ENCODE measurements at regions not wholly inside any gene's neighbourhood (a gene's known extent, or its start where the extent isn't known, plus 50 kb on each side); places are given as distances from the start of the nearest gene placed in this dataset.

GRCh38 chr18:65049586-65049985 lies 701.2 kb upstream of the CDH7 start:
- Mint-ChIP-seq H3K36me3 (ENCODE audit: low read depth) (no peaks in the 10 kb centered on the region), H3K27ac (no peak overlapping the region), H3K27me3 (ENCODE audit: insufficient read depth) (no peaks in the 10 kb centered on the region)

GRCh38 chr18:65039578-65039977 lies 711.2 kb upstream of the CDH7 start:
- DNase-seq: no peak
- Mint-ChIP-seq H3K27ac (no peak overlapping the region), H3K36me3 (ENCODE audit: low read depth) (no peaks in the 10 kb centered on the region), H3K4me3 (no peak overlapping the region), H3K4me1 (ENCODE audit: low read depth) (no peaks in the 10 kb centered on the region), H3K27me3 (ENCODE audit: insufficient read depth) (no peaks in the 10 kb centered on the region; the same call in 1 of the 2 replicates), H3K9me3 (peaks cover 32% of the 10 kb centered on the region)
- no peak for TF ChIP-seq CTCF (IDR thresholded peaks at IDR 0.05)

More at GRCh38 chr18:65049586-65049985, 701.2 kb upstream of the CDH7 start:
- TF ChIP-seq CTCF (IDR thresholded peaks at IDR 0.05): no peak
- no peak overlapping the region for H3K4me3 Mint-ChIP-seq
- no peak for DNase-seq
- H3K9me3 Mint-ChIP-seq: peaks cover 32% of the 10 kb centered on the region
- no peaks in the 10 kb centered on the region for H3K4me1 Mint-ChIP-seq (ENCODE audit: low read depth)

DNA sequence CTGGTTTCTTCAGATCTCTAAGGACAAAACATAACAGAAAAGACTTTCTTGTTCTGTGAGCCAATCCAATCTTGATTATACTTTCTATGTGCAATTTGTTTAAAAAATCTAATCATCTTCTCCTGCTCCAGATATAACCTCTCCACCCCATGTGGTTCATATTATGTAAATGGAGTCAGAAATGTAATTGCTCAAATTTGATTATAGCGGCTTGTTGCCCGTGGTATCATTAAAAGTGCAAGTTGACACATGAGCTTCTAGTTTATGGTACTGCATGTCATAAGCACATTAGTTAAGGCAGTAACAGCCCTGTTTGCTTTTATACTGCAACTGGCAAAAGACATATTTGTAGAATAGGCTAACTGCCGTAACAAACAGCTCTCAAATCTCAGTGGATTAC lies 715.1 kb upstream of the CDH7 start:
- no peak overlapping the region for H3K4me3 Mint-ChIP-seq

DNA sequence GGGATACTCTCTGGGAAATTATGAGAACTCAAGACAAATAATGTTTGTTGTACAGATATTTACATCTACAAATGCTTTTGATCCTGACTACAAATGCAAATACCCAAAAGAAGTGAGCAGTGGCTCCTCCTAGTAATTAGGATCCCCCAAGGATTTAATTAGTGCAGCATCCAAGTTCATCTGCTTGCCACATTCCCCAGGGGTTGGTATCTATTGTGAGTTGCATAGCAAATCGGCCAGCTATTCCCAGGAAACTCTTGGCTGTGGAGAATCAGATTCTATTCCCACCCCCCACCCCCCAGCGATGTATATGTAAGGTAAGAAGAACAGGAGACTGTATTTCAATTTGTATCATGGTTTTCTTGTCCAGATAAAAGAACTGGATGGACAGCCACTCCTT lies 725.1 kb upstream of the CDH7 start:
- DNase-seq: no peak
- TF ChIP-seq CTCF (IDR thresholded peaks at IDR 0.05): no peak
- H3K4me1 Mint-ChIP-seq (ENCODE audit: low read depth): no peaks in the 10 kb centered on the region
- H3K27me3 Mint-ChIP-seq (ENCODE audit: insufficient read depth): no peaks in the 10 kb centered on the region
- no peak overlapping the region for H3K4me3 Mint-ChIP-seq
- H3K36me3 Mint-ChIP-seq (ENCODE audit: low read depth): no peaks in the 10 kb centered on the region
- no peak overlapping the region for H3K27ac Mint-ChIP-seq
- peaks cover 33% of the 10 kb centered on the region for H3K9me3 Mint-ChIP-seq

More for the DNA sequence above, 715.1 kb upstream of the CDH7 start:
- H3K36me3 Mint-ChIP-seq (ENCODE audit: low read depth): no peaks in the 10 kb centered on the region
- H3K9me3 Mint-ChIP-seq: peaks cover 33% of the 10 kb centered on the region
- H3K27me3 Mint-ChIP-seq (ENCODE audit: insufficient read depth): no peaks in the 10 kb centered on the region
- H3K4me1 Mint-ChIP-seq (ENCODE audit: low read depth): no peaks in the 10 kb centered on the region
- H3K27ac Mint-ChIP-seq: no peak overlapping the region
- no peak for TF ChIP-seq CTCF (IDR thresholded peaks at IDR 0.05)
- DNase-seq: no peak

DNA sequence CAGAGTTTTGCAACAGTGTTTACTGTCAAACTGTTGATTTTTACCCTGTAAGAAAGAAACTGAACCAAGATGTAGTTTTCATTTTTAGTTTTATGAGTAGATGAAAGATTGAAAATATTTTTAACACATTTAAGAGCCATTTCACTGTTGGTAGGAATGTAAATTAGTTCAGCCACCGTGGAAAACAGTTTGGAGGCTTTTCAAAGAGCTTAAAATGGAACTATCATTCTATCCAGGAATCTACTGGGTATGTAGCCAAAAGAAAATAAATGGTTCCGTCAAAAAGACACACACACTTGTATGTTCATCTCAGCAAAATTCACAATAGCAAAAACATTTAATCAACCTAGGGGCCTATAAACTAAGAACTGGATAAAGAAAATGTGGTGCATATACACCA lies 729.8 kb upstream of the CDH7 start:
- Mint-ChIP-seq H3K4me1 (ENCODE audit: low read depth) (no peaks in the 10 kb centered on the region), H3K27ac (no peak overlapping the region), H3K4me3 (no peak overlapping the region), H3K27me3 (ENCODE audit: insufficient read depth) (no peaks in the 10 kb centered on the region), H3K36me3 (ENCODE audit: low read depth) (no peaks in the 10 kb centered on the region), H3K9me3 (peaks cover 34% of the 10 kb centered on the region)
- TF ChIP-seq CTCF (IDR thresholded peaks at IDR 0.05): no peak
- DNase-seq: no peak

DNA sequence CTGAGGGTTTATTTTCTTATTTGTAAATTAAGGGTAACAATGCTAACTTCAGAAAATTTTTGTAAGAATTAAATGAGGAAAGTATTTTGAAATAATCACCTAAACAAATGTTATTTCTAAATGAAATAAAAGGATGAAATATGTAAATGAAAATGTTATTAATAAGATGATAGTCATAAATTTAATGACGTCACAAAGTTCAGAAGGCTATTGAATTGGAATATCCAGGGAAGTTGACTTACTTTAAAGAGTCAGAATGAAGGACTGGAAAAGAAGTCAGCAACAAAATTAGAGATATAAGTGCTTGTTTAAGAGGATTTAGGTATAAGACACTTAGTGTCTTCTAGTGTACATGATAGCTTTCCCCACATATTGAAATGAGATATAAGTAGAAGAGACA lies 732.6 kb upstream of the CDH7 start:
- Mint-ChIP-seq H3K27ac (no peak overlapping the region), H3K4me3 (no peak overlapping the region), H3K27me3 (ENCODE audit: insufficient read depth) (no peaks in the 10 kb centered on the region), H3K4me1 (ENCODE audit: low read depth) (no peaks in the 10 kb centered on the region), H3K9me3 (peaks cover 47% of the 10 kb centered on the region), H3K36me3 (ENCODE audit: low read depth) (no peaks in the 10 kb centered on the region)
- TF ChIP-seq CTCF (IDR thresholded peaks at IDR 0.05): no peak
- DNase-seq: no peak
